ENCODE measurements at regions not wholly inside any gene's neighbourhood (a gene's known extent, or its start where the extent isn't known, plus 50 kb on each side); places are given as distances from the start of the nearest gene placed in this dataset.

DNA sequence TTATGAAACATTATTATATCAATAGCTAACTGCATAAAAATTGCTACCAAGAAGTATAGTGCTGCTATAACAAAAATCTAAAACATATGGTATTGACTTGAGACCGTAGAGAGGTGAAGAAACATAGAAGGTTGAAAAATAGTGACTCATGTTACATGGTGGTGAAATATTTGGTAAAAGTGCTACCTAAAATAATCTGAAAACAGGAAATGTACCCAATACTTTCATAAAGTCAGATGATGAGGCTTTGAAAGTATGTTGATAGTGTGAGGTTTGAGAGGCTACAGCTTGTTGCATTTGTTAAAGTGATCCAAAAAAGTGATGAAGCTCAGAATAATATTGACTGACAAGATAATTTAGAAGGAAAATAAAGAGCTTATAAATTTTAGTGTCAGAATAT lies 718.7 kb upstream of the SLC8A1 start:
- ATAC-seq (no peak), DNase-seq (no peak)
- H3K27me3 ChIP-seq (ENCODE audit: insufficient read depth in 3 of 3, low read length in 2 of 3) = no peaks in the 10 kb centered on the region
- H3K4me1 ChIP-seq = no peaks in the 10 kb centered on the region
- TF ChIP-seq, protein P1, sequence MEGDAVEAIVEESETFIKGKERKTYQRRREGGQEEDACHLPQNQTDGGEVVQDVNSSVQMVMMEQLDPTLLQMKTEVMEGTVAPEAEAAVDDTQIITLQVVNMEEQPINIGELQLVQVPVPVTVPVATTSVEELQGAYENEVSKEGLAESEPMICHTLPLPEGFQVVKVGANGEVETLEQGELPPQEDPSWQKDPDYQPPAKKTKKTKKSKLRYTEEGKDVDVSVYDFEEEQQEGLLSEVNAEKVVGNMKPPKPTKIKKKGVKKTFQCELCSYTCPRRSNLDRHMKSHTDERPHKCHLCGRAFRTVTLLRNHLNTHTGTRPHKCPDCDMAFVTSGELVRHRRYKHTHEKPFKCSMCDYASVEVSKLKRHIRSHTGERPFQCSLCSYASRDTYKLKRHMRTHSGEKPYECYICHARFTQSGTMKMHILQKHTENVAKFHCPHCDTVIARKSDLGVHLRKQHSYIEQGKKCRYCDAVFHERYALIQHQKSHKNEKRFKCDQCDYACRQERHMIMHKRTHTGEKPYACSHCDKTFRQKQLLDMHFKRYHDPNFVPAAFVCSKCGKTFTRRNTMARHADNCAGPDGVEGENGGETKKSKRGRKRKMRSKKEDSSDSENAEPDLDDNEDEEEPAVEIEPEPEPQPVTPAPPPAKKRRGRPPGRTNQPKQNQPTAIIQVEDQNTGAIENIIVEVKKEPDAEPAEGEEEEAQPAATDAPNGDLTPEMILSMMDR (IDR thresholded peaks at IDR 0.05) = no peak
- H3K9me3 ChIP-seq = no peaks in the 10 kb centered on the region
- no peaks in the 10 kb centered on the region for H3K36me3 ChIP-seq (ENCODE audit: insufficient read depth in 1 of 2, low read depth in 1 of 2)
- 72 to 97% (median 95%) methylated on average over 1 of the region's 1 CpG for WGBS, 3 donors
- no peak overlapping the region for H3K27ac ChIP-seq
- H3K4me3 ChIP-seq = no peak overlapping the region
- intact Hi-C loops (cut with DNase I) = no loop called here

DNA sequence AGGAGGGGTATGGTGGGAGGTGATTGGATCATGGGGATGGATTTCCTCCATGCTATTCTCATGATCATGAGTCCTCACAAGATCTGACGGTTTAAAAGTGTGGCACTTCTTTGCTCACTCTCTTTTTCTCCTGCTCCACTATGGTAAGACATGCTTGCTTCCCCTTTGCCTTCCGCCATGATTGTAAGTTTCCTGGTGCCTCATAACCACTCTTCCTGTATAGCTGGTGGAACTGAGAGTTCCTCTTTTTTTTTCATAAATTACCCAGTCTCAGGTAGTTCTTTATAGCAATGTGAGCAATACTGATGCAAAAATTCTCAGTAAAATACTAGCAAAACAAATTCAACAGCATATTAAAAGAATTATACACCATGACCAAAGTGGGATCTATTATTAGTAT lies 728.5 kb upstream of the SLC8A1 start:
- intact Hi-C loops (cut with DNase I) = no loop called here
- no peaks in the 10 kb centered on the region for H3K36me3 ChIP-seq (ENCODE audit: insufficient read depth in 1 of 2, low read depth in 1 of 2)
- H3K9me3 ChIP-seq = no peaks in the 10 kb centered on the region
- DNase-seq (no peak), ATAC-seq (no peak)
- TF ChIP-seq, protein P1 (IDR thresholded peaks at IDR 0.05) = no peak
- no peak overlapping the region for H3K27ac ChIP-seq
- H3K4me1 ChIP-seq = no peaks in the 10 kb centered on the region
- 61 to 81% (median 63%) methylated on average over 2 of the region's 2 CpGs for WGBS, 3 donors
- no peak overlapping the region for H3K4me3 ChIP-seq
- no peaks in the 10 kb centered on the region for H3K27me3 ChIP-seq (ENCODE audit: insufficient read depth in 3 of 3, low read length in 2 of 3)

DNA sequence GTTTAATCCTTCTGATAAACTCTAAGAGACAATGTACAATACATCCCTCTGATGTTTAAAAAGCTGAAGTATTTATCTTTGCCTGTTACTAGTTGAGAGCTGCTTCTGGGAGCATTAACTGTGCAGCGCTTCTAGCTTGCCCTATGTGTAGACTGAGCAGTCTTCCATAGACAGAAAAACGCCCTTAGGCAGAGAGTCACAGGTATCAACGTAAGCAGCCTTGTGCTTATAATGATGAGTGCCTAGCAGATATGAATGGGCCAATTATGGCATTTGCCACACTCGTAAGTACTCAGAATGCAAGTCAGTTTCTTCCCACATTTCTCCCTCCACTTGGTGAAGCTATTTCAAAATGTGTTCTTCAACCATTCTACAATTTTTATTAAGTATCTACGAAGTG lies 731.1 kb upstream of the SLC8A1 start:
- ATAC-seq = no peak
- no peaks in the 10 kb centered on the region for H3K27me3 ChIP-seq (ENCODE audit: insufficient read depth in 3 of 3, low read length in 2 of 3)
- H3K9me3 ChIP-seq = no peaks in the 10 kb centered on the region
- DNase-seq = no peak
- WGBS, 3 donors = 84 to 85% (median 85%) methylated on average over 5 of the region's 5 CpGs
- H3K4me1 ChIP-seq = no peaks in the 10 kb centered on the region
- intact Hi-C loops (cut with DNase I) = no loop called here
- H3K36me3 ChIP-seq (ENCODE audit: insufficient read depth in 1 of 2, low read depth in 1 of 2) = no peaks in the 10 kb centered on the region
- no peak overlapping the region for H3K27ac ChIP-seq
- H3K4me3 ChIP-seq = no peak overlapping the region
- TF ChIP-seq, protein P1 (IDR thresholded peaks at IDR 0.05) = no peak

DNA sequence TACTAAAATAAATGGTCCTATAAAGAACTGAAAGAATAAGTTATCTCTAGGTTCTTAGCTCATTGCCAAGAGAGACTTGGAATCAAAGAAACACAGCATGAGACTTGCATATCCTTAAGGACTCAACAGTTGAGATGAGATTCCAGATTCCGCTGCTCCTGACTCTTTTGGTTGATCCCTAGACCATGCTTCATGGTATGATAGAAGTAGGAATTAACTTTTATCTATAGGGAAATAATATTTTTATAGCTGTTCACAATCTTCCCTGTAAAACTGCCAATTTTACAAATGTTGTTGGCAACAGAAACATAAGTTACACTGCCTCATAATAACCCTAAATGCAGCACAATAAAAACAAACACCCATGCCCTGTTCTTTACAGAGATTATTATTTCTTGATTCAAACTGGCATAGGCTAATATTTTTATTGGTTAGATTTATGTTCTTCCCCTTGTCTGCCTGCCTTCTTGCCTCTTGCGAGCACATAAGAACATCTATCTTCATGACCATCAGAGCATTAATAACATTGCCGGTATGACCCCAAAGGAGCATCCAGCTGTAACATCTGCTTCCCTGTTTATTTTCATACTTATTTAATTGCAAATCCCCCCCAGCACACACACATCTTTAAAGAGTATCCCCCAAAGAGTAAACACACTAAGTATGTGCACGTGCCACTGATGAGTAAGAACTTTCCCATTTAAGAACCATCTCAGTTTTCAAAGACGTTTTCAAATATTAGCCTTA lies 735.7 kb upstream of the SLC8A1 start:
- intact Hi-C loops (cut with DNase I) = no loop called here

More for the DNA sequence above, 735.7 kb upstream of the SLC8A1 start:
- Histone ChIP-seq H3K9me3 (no peaks in the 10 kb centered on the region), H3K27me3 (ENCODE audit: insufficient read depth in 3 of 3, low read length in 2 of 3) (no peaks in the 10 kb centered on the region), H3K4me1 (no peaks in the 10 kb centered on the region), H3K36me3 (ENCODE audit: insufficient read depth in 1 of 2, low read depth in 1 of 2) (no peaks in the 10 kb centered on the region), H3K27ac (no peak overlapping the region), H3K4me3 (no peak overlapping the region)
- ATAC-seq (no peak), DNase-seq (no peak)
- 57 to 67% (median 65%) methylated on average over 5 of the region's 5 CpGs for WGBS, 3 donors
- TF ChIP-seq, protein P1 (IDR thresholded peaks at IDR 0.05) = no peak
